ENCODE measurements at regions not wholly inside any gene's neighbourhood (a gene's known extent, or its start where the extent isn't known, plus 50 kb on each side); places are given as distances from the start of the nearest gene placed in this dataset.

DNA sequence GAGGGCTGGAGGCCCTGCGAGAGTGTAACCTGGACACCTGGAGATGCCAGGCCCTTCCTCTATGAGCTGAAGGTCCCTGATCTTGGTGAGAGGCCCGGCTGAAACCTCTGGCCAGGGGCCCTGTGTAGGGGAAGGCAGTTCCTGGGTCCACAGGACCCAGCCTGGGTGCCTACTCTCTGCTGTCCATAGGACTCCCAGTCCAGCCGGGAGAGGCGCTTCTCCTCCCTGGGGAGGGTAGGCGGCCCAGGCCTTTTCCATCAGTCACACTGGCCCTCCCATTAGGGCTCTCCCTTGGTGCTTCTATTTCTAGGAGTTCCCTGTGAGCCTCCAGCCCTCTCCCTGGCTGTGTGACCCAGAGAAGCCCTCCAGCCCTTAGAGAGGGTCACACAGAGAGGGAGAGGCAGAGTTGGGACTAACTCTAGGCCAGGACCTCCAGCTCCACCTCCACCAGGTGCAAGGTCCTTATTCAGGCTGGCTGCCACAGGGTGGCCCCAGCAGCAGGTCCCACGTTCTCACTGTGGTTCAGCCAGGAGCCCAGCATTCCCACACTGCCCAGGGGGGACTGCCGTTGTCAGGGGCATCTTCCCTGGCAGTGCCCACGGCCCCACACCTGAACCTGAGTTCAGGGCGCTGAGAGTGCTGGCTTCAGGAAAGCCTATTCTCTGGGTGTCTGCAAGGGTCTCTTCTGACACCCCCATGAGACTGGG, 146.8 kb downstream of the SMAD6 start:
- DNase-seq (ENCODE audit: low read depth), result no peak

GRCh38 chr15:66849393-66849745, 147.3 kb downstream of the SMAD6 start:
- DNase-seq (ENCODE audit: low read depth), result no peak

DNA sequence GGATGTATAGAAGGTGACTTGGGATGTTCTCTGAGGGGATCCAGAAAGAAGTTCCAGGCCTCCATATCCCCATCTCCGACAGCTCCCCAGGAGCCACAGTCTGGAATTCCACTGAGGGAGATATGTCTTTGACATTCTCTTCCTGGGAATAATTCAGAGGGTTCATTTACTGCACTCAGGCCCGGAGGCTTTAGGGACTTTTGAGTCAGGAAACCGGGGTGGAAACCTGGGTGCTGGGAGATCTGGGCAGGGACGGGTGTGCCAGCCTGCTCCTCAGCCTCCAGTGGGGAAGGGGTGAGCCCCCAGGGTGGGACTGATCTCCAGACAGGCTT, 147.7 kb downstream of the SMAD6 start:
- no peak for DNase-seq (ENCODE audit: low read depth)

- no peak for DNase-seq (ENCODE audit: low read depth)
Measured at GRCh38 chr15:66850078-66850991, 148.3 kb downstream of the SMAD6 start.

DNA sequence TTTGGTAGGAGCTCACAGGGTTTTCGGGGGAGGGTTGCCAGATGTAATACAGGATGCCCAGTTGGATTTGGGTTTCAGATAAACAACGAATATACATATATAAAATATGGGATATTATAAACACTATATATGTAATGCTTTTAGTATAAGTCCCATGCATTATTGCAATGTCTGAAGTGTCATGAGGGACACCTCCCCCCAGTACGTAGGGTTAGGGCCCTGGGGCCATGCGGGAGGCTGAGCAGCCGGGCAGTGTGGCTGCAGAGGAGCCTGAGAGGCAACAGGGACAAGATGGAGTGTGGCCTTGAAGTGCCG, 148.9 kb downstream of the SMAD6 start:
- DNase-seq (ENCODE audit: low read depth), result no peak

DNA sequence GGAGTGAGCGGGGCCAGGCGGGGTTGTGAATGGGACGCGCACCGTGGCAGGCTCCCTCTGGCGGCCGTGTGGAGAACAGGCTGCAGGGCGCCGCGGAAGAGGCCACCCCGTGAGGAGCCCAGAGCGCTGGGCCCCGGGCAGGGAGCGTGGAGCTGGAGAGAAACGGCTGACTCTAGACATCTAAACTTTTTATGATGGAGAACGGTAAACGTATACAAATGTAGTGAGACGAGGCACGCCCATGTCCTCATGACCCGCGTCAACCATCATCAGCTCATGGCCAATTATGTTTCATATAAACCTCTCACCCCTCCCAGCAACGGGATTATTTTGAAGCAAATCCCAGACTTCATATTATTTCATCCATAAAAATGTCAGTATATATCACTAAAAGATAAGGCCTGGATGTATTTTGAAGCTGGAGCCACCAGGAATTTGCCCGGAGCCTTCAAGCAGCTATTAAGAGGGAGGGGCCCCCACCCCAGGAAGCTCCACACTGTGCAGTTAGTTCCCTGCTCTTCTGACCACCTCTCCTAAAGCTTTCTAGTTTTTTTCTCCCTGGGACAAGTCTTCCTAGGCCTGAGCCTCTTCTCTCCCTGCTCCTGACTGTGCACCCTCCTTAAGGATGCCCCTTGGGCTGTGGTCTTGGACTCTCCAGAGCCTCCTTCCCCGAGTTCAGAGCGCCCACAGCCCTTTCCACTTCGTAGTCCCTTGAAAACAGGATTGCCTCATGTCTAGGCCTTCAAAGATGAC, 149.5 kb downstream of the SMAD6 start:
- DNase-seq (ENCODE audit: low read depth), result no peak

DNA sequence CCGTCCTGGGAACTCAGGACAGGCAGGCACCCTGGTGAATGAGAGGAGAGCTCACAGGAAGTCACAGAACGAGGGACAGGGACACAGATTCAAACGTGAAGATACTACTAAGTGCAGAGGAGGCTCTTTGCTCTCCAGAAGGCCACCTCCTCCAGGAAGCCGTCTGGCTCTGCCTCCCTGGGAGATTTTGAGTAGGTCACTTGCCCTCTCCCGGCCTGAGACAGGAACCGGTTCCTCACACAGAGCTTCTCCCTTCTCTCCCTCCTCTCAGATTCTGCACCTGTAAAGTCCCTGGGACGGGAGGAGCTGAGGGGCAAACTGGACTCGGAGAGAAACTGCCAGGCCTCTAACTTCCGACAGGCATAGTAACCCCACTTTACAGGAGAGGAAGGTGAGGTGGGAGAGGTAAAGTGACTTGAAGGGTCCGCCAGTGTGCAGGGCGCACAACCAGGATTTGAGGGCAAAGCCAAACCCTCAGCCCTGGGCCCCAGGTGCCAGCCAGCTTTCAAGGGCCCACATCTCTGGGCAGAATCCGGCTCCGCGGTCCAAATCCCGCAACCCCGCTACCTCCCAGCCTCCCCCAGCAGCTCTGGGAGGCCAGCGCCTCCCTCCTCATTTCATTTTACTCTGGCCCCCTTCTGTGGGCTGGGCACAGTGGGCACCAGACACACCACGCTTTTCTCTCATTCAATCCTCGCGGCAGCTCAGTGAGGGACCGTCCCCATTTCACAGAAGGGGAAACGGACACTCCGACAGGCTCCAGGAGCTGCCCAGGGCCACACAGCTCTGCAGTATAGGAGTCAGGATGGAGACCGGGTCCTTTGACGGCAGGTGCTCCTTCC, 150.2 kb downstream of the SMAD6 start:
- DNase-seq (ENCODE audit: low read depth), result no peak

DNA sequence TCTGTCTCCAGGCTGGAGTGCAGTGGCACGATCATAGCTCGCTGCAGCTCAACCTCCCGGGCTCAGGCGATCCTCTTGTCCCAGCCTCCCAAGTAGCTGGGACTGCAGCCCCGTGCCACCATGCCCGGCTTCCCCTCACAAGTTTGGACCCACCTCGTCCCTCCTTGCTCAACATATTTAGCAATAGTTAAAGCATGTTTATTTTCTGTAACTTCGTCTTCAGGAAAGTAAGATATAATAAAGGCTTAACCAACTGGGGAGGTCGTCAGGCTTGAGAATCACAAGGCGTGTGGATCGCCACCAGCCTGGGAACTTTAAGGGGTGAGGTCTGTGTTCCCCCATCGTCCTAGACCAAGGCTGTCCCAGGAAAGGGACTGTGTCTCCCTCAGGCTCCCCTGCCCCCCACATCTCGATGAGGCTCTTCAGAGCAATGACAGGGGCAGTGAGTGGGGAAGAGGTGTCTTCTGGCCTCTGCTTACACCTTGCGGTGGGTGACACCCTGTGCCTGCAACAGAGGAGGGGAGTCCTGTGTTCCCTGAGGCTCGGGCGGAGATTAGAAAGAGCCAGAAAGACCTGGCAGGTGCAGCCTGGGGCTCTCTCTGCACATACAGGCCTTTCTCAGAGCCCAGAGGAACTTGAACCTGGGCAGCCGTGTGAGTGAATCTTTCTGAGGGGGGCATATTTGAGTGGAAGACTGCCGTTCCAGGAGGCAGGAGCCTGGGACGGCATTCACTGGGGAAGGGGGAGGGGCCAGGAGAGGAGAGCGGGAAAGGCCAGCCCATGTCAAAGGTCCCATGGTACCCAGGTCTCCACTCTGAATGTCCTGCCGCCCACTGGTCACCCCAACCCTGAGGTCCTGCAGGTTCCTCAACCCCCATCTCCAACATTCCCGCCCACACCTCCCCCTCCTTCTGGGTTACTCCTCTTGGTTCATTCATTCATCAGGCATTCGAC, 152.3 kb downstream of the SMAD6 start:
- DNase-seq (ENCODE audit: low read depth), result no peak

GRCh38 chr15:66855041-66855440, 153.0 kb downstream of the SMAD6 start:
- no peak for DNase-seq (ENCODE audit: low read depth)

- DNase-seq (ENCODE audit: low read depth), result no peak
Measured at GRCh38 chr15:66857694-66858093, 155.7 kb downstream of the SMAD6 start.

DNA sequence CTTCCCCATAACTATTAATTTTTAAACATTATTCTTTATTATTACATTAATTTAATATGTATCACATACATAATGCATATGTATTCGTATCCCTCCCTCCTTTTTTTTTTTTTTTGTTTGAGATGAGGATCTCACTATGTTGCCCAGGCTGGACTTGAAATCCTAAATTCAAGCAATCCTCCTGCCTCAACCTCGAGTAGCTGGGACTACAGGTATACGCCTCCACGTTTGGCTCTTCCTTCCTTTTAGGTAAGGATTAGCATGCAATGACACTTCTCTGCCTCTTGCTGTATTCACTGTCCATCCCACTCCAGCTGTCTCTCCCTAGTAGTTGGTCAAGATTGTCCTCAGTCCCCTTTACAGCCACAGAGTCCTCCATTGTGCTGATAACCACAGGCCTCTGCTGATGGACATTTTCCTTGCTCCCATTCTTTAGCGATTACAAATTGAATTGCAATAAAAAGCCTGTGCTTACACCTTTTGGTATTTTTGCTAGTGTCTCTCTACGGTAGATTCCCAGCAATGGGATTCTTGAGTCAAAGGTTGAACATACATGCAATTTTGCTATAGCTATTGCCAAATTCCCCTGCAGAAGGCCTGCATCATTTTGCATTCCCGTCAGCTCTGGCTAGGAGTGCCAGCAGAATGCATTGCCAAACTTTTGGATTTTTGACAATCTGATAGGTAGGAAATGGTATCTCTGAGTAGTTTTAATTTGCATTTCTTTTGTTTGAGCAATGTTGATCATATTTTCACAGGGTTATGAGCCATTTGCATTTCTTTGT, 156.6 kb downstream of the SMAD6 start:
- DNase-seq (ENCODE audit: low read depth), result no peak

DNA sequence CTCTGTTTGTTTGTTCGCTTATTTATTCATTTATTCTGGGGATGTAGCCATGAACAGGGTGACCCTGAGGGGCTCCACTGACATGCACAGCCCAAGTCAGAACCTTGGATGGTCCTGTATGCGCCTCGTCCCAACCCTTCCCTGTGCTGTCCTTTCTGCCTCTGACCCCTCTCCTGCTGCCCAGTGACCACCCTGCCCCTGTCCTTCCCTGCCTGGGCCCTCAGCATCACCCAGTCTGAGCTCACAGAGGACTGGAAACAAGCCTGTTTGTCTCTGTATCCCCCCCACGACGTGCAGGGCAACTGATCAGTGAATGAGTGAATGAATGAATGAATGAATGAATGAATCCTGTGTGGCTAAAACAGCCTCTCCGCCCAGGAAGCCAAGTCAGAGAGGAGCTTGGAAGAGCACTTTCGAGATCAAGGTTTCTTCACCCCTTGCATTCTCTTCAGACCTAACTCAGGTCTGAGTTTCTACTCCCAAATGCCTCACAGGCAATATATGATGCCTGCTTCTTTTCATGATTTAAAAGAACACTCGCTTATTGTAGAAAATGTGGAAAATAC, 157.7 kb downstream of the SMAD6 start:
- DNase-seq (ENCODE audit: low read depth), result no peak

DNA sequence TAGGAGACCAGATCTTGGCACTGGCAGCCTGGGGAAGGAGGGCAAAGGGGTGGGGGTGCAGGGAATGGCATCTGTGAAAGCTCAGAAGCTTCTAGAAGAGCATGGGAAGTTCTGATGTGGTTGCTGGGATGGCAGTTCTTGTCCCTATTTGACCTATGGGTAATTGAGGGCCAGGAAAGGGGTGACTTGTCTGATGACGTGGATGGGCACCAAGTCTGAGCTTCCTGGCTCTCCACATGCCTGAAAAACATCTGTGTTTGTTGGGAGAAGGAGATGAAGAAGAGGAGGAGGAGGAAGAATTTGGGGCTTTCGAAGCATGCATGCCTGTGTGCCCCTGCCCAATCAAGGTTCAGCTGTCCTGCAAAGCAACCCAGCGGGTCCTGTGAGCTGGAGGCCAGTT, 158.8 kb downstream of the SMAD6 start:
- DNase-seq (ENCODE audit: low read depth), result no peak

GRCh38 chr15:66862111-66862939, 160.3 kb downstream of the SMAD6 start:
- no peak for DNase-seq (ENCODE audit: low read depth)

GRCh38 chr15:66862940-66863335, 160.9 kb downstream of the SMAD6 start:
- no peak for DNase-seq (ENCODE audit: low read depth)

DNA sequence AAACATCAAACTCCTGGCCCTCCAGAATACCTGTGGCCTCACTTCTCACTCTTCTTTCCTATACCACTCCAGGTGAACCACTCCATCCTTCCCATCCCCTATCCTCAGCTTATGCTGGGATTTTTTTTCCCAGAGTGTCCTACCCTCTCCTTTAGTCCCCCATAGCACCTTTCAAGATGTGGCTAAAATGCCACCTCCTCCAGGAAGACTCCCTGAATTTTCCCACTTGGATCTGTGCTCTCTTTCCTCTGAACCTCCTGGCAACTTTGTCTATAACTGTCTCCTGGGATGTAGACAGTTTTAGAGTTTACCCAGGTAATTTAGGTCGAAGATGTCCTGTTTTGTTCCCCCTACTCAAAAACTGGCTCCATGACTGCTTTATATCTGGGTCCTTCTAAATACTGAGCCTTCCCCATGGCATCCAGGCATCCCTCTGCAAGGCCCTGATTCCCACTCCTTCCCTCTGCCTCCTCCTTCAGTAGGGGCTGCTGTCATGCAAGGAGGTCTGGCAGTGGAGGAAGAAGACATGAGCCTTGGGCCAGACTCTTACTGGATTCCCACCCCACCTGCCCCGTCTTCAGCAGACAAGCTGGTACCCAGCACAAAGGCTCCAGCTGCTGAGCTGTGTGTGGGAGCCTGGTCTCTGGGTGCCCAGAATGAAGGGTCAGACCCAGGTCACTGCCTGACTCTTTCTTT, 161.5 kb downstream of the SMAD6 start:
- DNase-seq (ENCODE audit: low read depth), result no peak

GRCh38 chr15:66864086-66864830, 162.2 kb downstream of the SMAD6 start:
- DNase-seq (ENCODE audit: low read depth), result no peak

DNA sequence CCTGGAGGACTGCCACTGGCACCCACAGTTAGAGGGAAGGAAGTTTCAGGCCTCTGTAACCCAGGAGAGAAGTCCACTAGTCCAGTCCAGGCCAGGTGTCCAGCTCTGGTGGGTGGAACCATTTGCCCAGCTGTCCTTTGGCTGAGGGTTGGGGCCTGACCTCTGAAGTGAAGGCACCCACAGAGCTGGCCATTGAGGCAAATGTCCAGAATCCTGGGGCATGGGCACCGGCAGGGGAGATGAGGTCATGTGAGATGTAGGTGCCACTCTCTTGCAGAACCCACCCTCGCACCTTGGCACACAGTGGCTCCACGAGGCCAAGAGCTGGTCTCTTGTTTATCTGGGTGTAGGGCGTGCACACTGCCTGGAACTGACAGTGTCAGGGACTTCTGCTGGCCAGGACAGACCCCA, 162.8 kb downstream of the SMAD6 start:
- no peak for DNase-seq (ENCODE audit: low read depth)
